Heart left ventricle (tissue), 16 donors: ENCODE measurements at regions not wholly inside any gene's neighbourhood (a gene's known extent, or its start where the extent isn't known, plus 50 kb on each side); places are given as distances from the start of the nearest gene placed in this dataset.

ENCODE experiments used
- ATAC-seq, 4 donors: fragments of 200-7000 bp; cut with Tn5 transposase; one replicate each; pipeline ENCODE4 v1.9.1; 2020 to 2022; ENCODE audit warnings: moderate library complexity in 4 of 4, mild to moderate bottlenecking in 3 of 4, moderate number of reproducible peaks in 1 of 4
- DNase-seq, 5 donors: peaks; one replicate each; pipeline ENCODE4 v3.0.0-alpha.2; 2020
- H3K27ac ChIP-seq, 12 donors: fragments of 200-600 bp; sonication (generic) in 4 of 12; one replicate each; pipeline versions ENCODE4 v1.5.0 to v1.8.0; 2016 to 2022; ENCODE audit warnings: mild to moderate bottlenecking in 2 of 12
- H3K27me3 ChIP-seq, 9 donors: fragments of 200-600 bp; sonication (generic) in 2 of 9; one replicate each; pipeline versions ENCODE4 v1.5.1 to v1.8.0; 2016 to 2022; ENCODE audit warnings: mild to moderate bottlenecking in 3 of 9
- H3K36me3 ChIP-seq, 9 donors: fragments of 200-600 bp; sonication (generic) in 2 of 9; one replicate each; pipeline versions ENCODE4 v1.5.0 to v1.8.0; 2018 to 2022; ENCODE audit warnings: mild to moderate bottlenecking in 2 of 9
- H3K4me1 ChIP-seq, 12 donors: fragments of 200-600 bp; sonication (generic) in 4 of 12; one replicate each; pipeline versions ENCODE4 v1.5.0 to v1.8.0; 2016 to 2022; ENCODE audit warnings: mild to moderate bottlenecking in 3 of 12
- H3K4me3 ChIP-seq, 12 donors: fragments of 200-600 bp; sonication (generic) in 4 of 12; one replicate each; pipeline versions ENCODE4 v1.5.0 to v1.8.0; 2017 to 2022; ENCODE audit warnings: mild to moderate bottlenecking in 9 of 12, moderate library complexity in 4 of 12
- H3K9me3 ChIP-seq, 12 donors: fragments of 200-600 bp; sonication (generic) in 4 of 12; one replicate each; pipeline versions ENCODE4 v1.5.0 to v1.8.0; 2016 to 2022; ENCODE audit warnings: mild to moderate bottlenecking in 1 of 12
- POLR2A ChIP-seq, 2 donors: fragments of 450-650 bp; IDR thresholded peaks; one replicate each; pipeline ENCODE4 v1.6.1; 2017; ENCODE audit warnings: antibody characterized with exemption in 2 of 2, mild to moderate bottlenecking in 2 of 2, moderate library complexity in 2 of 2
- WGBS, 4 donors: extraction: QIAGEN DNeasy Blood & Tissue Kit in 2 of 4; methylation state at CpG; one replicate each; pipeline versions ENCODE4 v1.1.5 to v1.1.7; 2013 to 2018; 5-methylcytosine and 5-hydroxymethylcytosine counted together
- intact Hi-C, 10 donors: fragments of 100-400 bp; cut with DNase I; formaldehyde crosslinking; loops; one replicate each; pipeline versions ENCODE4 v1.11.1 to v1.14.2; 2022
- TF ChIP-seq, protein P1 (sequence below), 12 donors: fragments of 200-600 bp; sonication (generic) in 4 of 12; IDR thresholded peaks; one replicate each; pipeline versions ENCODE4 v1.5.0 to v1.8.0; 2018 to 2022; ENCODE audit warnings: antibody characterized with exemption in 12 of 12, mild to moderate bottlenecking in 5 of 12
- donor health status: ischemic (EF 13 %, LVEDD 7.1; RV severe dilation, severe dysfunction).
- donor health status: healthy with polysubstance abuse.
- donor health status: DM: no; HTN: yes; CAD: no.
- donor health status: DM: no; HTN: no; CAD: no.
- donor health status: ischemic (EF 25% LVEDD 6.9; RV normal size, moderate dysfunction).
- donor health status: ischemic (EF 25% LVEDD 5.7; RV mildly dilated, moderate dysfunction).
- donor health status: healthy.
- donor health status: DM: yes; HTN: yes; CAD: no.
- donor health status: ischemic (EF 35%, LVEDD 5.7; RV mildly dilated, moderate dysfunction).
- donor health status: nonischemic (EF 11% LVEDD 7.7; RV severe dilation, severe dysfunction).
- donor health status: DM: yes; HTN: yes; CAD: no.
- donor health status: PGD.
- donor health status: ischemic (EF 29% LVEDD 5.4; RV normal size, mild dysfunction).
- donor health status: nonischemic (EF 23%, LVEDD 6.1; RV moderate dilation, normal function).

GRCh38 chr3:109644746-109645145 lies 307.4 kb upstream of the DPPA4 start:
- TF ChIP-seq POLR2A (IDR thresholded peaks at IDR 0.05) = no peak
- TF ChIP-seq, protein P1, sequence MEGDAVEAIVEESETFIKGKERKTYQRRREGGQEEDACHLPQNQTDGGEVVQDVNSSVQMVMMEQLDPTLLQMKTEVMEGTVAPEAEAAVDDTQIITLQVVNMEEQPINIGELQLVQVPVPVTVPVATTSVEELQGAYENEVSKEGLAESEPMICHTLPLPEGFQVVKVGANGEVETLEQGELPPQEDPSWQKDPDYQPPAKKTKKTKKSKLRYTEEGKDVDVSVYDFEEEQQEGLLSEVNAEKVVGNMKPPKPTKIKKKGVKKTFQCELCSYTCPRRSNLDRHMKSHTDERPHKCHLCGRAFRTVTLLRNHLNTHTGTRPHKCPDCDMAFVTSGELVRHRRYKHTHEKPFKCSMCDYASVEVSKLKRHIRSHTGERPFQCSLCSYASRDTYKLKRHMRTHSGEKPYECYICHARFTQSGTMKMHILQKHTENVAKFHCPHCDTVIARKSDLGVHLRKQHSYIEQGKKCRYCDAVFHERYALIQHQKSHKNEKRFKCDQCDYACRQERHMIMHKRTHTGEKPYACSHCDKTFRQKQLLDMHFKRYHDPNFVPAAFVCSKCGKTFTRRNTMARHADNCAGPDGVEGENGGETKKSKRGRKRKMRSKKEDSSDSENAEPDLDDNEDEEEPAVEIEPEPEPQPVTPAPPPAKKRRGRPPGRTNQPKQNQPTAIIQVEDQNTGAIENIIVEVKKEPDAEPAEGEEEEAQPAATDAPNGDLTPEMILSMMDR (IDR thresholded peaks at IDR 0.05) = no peak
- Histone ChIP-seq H3K4me1 (no peaks in the 10 kb centered on the region), H3K27me3 (no peaks in the 10 kb centered on the region), H3K27ac (no peak overlapping the region), H3K36me3 (no peaks in the 10 kb centered on the region), H3K9me3 (no peaks in the 10 kb centered on the region), H3K4me3 (no peak overlapping the region)
- DNase-seq (no peak), ATAC-seq (no peak)
- 50 to 67% (median 63%) methylated on average over 3 of the region's 3 CpGs for WGBS, 4 donors
- intact Hi-C loops = no loop called here

- ATAC-seq (no peak), DNase-seq (no peak)
- TF ChIP-seq POLR2A (IDR thresholded peaks at IDR 0.05) = no peak
- TF ChIP-seq, protein P1 (IDR thresholded peaks at IDR 0.05) = no peak
- Histone ChIP-seq H3K4me3 (no peak overlapping the region), H3K4me1 (no peaks in the 10 kb centered on the region), H3K27me3 (no peaks in the 10 kb centered on the region), H3K9me3 (peaks cover 0 to 13% (median 0%) of the 10 kb centered on the region in 12 donors), H3K27ac (no peak overlapping the region), H3K36me3 (no peaks in the 10 kb centered on the region)
- 75 to 85% (median 78%) methylated on average over 6 of the region's 6 CpGs for WGBS, 4 donors
- intact Hi-C loops = no loop called here
Observed at GRCh38 chr3:109648027-109648426, 310.7 kb upstream of the DPPA4 start.

DNA sequence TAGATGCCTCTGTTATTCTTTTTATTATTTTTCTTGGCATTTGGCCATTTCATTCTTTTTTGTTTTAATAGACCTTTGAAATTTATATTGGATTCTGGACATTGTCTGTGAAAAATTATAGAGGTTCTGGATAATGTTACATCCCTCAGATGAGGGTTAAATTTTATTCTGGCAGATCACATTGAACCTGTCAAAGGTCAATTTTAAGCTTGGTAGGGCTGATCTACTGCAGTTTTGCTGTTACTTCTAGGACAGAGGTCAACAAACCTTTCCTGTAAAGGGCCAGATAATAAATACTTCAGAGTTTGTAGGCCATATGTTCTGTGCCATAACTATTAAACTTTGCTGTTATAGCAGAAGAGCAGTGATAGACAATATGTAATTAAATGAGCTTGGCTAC lies 318.9 kb upstream of the DPPA4 start:
- Histone ChIP-seq H3K9me3 (peaks cover 0 to 23% (median 3%) of the 10 kb centered on the region in 12 donors), H3K4me3 (no peak overlapping the region), H3K36me3 (no peaks in the 10 kb centered on the region), H3K4me1 (no peaks in the 10 kb centered on the region), H3K27me3 (no peaks in the 10 kb centered on the region), H3K27ac (no peak overlapping the region)
- TF ChIP-seq POLR2A (IDR thresholded peaks at IDR 0.05) = no peak
- TF ChIP-seq, protein P1 (IDR thresholded peaks at IDR 0.05) = no peak
- intact Hi-C loops = no loop called here
- ATAC-seq = no peak
- DNase-seq = no peak

- DNase-seq (no peak), ATAC-seq (no peak)
- no peaks in the 10 kb centered on the region for H3K9me3 ChIP-seq
- TF ChIP-seq, protein P1 (IDR thresholded peaks at IDR 0.05) = no peak
- no peak for TF ChIP-seq POLR2A (IDR thresholded peaks at IDR 0.05)
- no peaks in the 10 kb centered on the region for H3K27me3 ChIP-seq
- H3K4me3 ChIP-seq = no peak overlapping the region
- no peaks in the 10 kb centered on the region for H3K36me3 ChIP-seq
- no peak overlapping the region for H3K27ac ChIP-seq
- intact Hi-C loops = no loop called here
- H3K4me1 ChIP-seq = no peaks in the 10 kb centered on the region
Observed at GRCh38 chr3:109678600-109678999, 341.3 kb upstream of the DPPA4 start.
